Right lobe of liver (tissue), 4 donors: ENCODE measurements at regions not wholly inside any gene's neighbourhood (a gene's known extent, or its start where the extent isn't known, plus 50 kb on each side); places are given as distances from the start of the nearest gene placed in this dataset.

Source experiments
- POLR2A ChIP-seq: fragments of 450-650 bp; IDR thresholded peaks from one replicate; pipeline ENCODE4 v1.6.1; 2017; ENCODE audit warnings: antibody characterized with exemption, mild to moderate bottlenecking
- TF ChIP-seq, protein P1 (sequence below), 4 donors: fragments of 200-600 bp in 3 of 4; fragments of 450-650 bp in 1 of 4; IDR thresholded peaks; one replicate each; pipeline versions ENCODE4 v1.5.1 to v1.8.0; 2016 to 2022; ENCODE audit warnings: antibody characterized with exemption in 4 of 4, mild to moderate bottlenecking in 2 of 4
- donor health status: DM: no; HTN: no; CAD: no.
- donor health status: DM: no; HTN: no; CAD: no.
- donor health status: DM: no; HTN: yes; CAD: no.

DNA sequence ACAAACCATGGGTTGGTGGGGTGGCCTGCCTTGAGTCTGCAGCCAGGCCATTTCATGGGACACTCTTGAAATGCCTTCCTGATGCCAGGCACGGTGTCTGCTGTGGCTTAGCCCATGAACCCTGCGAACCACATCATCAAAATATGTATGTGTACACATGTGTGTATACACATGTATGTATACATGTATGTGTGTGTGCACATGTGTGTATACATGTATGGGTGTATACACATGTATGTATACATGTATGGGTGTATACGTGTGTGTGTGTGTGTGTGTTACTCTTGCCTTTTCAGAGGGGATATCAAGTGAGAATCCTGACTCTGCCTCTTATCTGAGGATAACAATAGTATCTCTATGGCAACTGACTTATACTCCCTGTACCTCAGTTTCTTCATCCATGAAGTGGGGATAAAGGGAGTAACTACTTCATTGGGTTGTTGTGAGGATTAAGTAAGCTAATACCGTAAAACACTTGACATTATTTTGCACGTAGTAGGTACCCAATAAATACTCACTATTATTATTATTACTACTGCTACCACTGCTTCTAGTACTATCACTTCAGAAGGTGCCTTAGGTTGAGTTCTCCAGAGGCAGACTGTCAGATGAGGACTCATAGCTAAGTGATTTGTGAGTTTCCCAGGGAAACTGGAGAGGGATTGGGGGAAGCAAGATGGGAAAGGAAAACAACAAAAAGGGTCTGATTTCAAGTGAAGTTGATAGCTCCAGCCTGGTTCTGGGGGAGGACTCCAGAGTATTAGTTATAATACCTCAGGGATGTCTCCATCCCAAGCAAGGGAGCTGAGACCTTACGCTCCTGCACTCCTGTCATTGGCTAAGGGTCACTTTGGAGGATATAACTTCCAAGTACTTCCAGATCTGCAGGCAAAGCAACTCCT, 110.5 kb downstream of the VEGFA start:
- TF ChIP-seq, protein P1, sequence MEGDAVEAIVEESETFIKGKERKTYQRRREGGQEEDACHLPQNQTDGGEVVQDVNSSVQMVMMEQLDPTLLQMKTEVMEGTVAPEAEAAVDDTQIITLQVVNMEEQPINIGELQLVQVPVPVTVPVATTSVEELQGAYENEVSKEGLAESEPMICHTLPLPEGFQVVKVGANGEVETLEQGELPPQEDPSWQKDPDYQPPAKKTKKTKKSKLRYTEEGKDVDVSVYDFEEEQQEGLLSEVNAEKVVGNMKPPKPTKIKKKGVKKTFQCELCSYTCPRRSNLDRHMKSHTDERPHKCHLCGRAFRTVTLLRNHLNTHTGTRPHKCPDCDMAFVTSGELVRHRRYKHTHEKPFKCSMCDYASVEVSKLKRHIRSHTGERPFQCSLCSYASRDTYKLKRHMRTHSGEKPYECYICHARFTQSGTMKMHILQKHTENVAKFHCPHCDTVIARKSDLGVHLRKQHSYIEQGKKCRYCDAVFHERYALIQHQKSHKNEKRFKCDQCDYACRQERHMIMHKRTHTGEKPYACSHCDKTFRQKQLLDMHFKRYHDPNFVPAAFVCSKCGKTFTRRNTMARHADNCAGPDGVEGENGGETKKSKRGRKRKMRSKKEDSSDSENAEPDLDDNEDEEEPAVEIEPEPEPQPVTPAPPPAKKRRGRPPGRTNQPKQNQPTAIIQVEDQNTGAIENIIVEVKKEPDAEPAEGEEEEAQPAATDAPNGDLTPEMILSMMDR (IDR thresholded peaks at IDR 0.05): no peak
- TF ChIP-seq POLR2A: no peak
